Body of pancreas (tissue), 4 donors: ENCODE measurements at regions not wholly inside any gene's neighbourhood (a gene's known extent, or its start where the extent isn't known, plus 50 kb on each side); places are given as distances from the start of the nearest gene placed in this dataset.
"Not testable (repeated sequence)": the region's sequence is repeated elsewhere in the genome, so short reads cannot be mapped to it uniquely, and the experiment has no call there.

Source experiments
- POLR2A ChIP-seq, 3 donors: fragments of 450-650 bp; IDR thresholded peaks; one replicate each; pipeline ENCODE4 v1.6.1; 2016; ENCODE audit warnings: antibody characterized with exemption in 3 of 3, mild to moderate bottlenecking in 2 of 3
- TF ChIP-seq, protein P1 (sequence below), 7 experiments: fragments of 450-650 bp in 4 of 7; fragments of 200-600 bp in 3 of 7; sonication (generic) in 3 of 7; IDR thresholded peaks; one replicate each; pipeline ENCODE4 v1.5.1; 2016 to 2019; ENCODE audit warnings: antibody characterized with exemption in 7 of 7

DNA sequence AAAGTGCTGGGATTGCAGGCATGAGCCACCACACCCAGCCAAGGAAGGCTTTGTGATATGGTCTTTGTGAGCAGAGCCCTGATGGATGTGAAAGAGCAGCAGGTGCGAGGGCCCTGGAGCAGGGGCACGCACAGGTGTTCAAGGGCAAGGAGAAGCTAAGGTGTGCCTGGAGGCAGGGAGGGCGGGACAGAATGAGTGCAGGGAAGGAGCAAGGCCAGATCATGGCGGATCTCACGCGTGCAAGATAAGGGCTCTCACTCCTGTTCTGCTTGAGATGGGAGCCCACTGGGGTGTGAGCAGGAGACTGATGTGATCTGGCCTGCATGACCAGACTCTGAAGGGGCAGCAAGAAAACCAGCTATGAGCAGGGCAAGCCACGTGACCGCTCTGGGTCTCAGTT, 295.0 kb downstream of the GOLGA6L6 start:
- TF ChIP-seq, protein P1, sequence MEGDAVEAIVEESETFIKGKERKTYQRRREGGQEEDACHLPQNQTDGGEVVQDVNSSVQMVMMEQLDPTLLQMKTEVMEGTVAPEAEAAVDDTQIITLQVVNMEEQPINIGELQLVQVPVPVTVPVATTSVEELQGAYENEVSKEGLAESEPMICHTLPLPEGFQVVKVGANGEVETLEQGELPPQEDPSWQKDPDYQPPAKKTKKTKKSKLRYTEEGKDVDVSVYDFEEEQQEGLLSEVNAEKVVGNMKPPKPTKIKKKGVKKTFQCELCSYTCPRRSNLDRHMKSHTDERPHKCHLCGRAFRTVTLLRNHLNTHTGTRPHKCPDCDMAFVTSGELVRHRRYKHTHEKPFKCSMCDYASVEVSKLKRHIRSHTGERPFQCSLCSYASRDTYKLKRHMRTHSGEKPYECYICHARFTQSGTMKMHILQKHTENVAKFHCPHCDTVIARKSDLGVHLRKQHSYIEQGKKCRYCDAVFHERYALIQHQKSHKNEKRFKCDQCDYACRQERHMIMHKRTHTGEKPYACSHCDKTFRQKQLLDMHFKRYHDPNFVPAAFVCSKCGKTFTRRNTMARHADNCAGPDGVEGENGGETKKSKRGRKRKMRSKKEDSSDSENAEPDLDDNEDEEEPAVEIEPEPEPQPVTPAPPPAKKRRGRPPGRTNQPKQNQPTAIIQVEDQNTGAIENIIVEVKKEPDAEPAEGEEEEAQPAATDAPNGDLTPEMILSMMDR (IDR thresholded peaks at IDR 0.05) = not testable (repeated sequence)
- TF ChIP-seq POLR2A (IDR thresholded peaks at IDR 0.05) = not testable (repeated sequence)
